Ureter (tissue), 1 donor: ENCODE measurements at regions not wholly inside any gene's neighbourhood (a gene's known extent, or its start where the extent isn't known, plus 50 kb on each side); places are given as distances from the start of the nearest gene placed in this dataset.
"Not testable (repeated sequence)": the region's sequence is repeated elsewhere in the genome, so short reads cannot be mapped to it uniquely, and the experiment has no call there.

ENCODE experiments used
- DNase-seq: peaks from one replicate; pipeline ENCODE4 v3.0.0-alpha.2; 2020; ENCODE audit warnings: low spot score
- donor health status: DM: yes; HTN: yes; CAD: no.

- no peak for DNase-seq
Measured at GRCh38 chr9:84504360-84504759, 163.8 kb upstream of the SLC28A3 start.

- no peak for DNase-seq
Measured at GRCh38 chr9:84511651-84512050, 157.9 kb upstream of the NTRK2 start.

- DNase-seq, result no peak
Measured at GRCh38 chr9:84512493-84512892, 157.0 kb upstream of the NTRK2 start.

GRCh38 chr9:84513473-84513872 is 156.1 kb upstream of the NTRK2 start:
- DNase-seq, result no peak

- DNase-seq, result no peak
Measured at GRCh38 chr9:84513979-84514378, 155.6 kb upstream of the NTRK2 start.

- no peak for DNase-seq
Measured at GRCh38 chr9:84514421-84514820, 155.1 kb upstream of the NTRK2 start.

GRCh38 chr9:84517026-84517425 is 152.5 kb upstream of the NTRK2 start:
- DNase-seq, result no peak

- no peak for DNase-seq
Measured at GRCh38 chr9:84519413-84519812, 150.1 kb upstream of the NTRK2 start.

GRCh38 chr9:84521208-84521607 is 148.3 kb upstream of the NTRK2 start:
- no peak for DNase-seq

- DNase-seq, result not testable (repeated sequence)
Measured at GRCh38 chr9:84526211-84526610, 143.3 kb upstream of the NTRK2 start.

- not testable (repeated sequence) for DNase-seq
Measured at GRCh38 chr9:84527060-84527720, 142.3 kb upstream of the NTRK2 start.

- DNase-seq, result not testable (repeated sequence)
Measured at GRCh38 chr9:84535973-84536372, 133.6 kb upstream of the NTRK2 start.

- DNase-seq, result no peak
Measured at GRCh38 chr9:84538879-84539278, 130.7 kb upstream of the NTRK2 start.

- no peak for DNase-seq
Measured at GRCh38 chr9:84542554-84542953, 127.0 kb upstream of the NTRK2 start.

GRCh38 chr9:84554069-84554664 is 115.4 kb upstream of the NTRK2 start:
- DNase-seq, result no peak

GRCh38 chr9:84556556-84556955 is 113.0 kb upstream of the NTRK2 start:
- DNase-seq, result no peak

- no peak for DNase-seq
Measured at GRCh38 chr9:84557751-84558150, 111.8 kb upstream of the NTRK2 start.

GRCh38 chr9:84563691-84564090 is 105.8 kb upstream of the NTRK2 start:
- no peak for DNase-seq

GRCh38 chr9:84567805-84568204 is 101.7 kb upstream of the NTRK2 start:
- DNase-seq, result no peak

GRCh38 chr9:84570482-84571154 is 98.9 kb upstream of the NTRK2 start:
- DNase-seq, result no peak

- DNase-seq, result no peak
Measured at GRCh38 chr9:84573083-84573482, 96.4 kb upstream of the NTRK2 start.

GRCh38 chr9:84575705-84576104 is 93.8 kb upstream of the NTRK2 start:
- no peak for DNase-seq

- no peak for DNase-seq
Measured at GRCh38 chr9:84583866-84584265, 85.7 kb upstream of the NTRK2 start.
